NCI-H774 (cell line): ENCODE measurements at regions not wholly inside any gene's neighbourhood (a gene's known extent, or its start where the extent isn't known, plus 50 kb on each side); places are given as distances from the start of the nearest gene placed in this dataset.
A peak's percentile ranks its signal among the peaks of the same experiment; 100 is the strongest.
"Not testable (repeated sequence)": the region's sequence is repeated elsewhere in the genome, so short reads cannot be mapped to it uniquely, and the experiment has no call there.

Source experiments
- DNase-seq: peaks from one replicate; lab custom pipeline; 2025; lab: John Stamatoyannopoulos, UW

GRCh38 chr18:22700920-22701319, 232.2 kb upstream of the RBBP8 start:
- DNase-seq: no peak

DNA sequence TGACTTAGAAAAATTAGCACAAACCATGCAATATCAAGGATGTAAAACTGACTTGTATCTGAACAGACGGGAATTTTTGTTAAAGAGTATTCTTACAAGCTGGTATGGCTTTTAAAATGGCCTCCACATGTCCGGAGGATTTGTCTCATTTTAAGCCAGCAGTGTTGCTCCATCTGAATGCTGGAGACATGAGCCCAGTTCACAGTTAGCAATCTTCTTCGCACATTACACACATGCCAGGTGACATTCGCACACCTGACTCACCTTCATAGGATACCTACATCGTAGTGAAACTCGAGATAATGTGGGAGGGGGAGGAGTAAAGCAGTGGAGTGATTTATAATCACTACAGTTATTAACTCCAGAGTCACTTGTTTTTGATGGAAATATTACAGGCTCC, 231.8 kb upstream of the RBBP8 start:
- no peak for DNase-seq

- DNase-seq: no peak
Observed at GRCh38 chr18:22701795-22702194, 231.3 kb upstream of the RBBP8 start.

- no peak for DNase-seq
Observed at GRCh38 chr18:22702806-22703205, 230.3 kb upstream of the RBBP8 start.

- peak; percentile 28 for DNase-seq
Observed at GRCh38 chr18:22703883-22704585, 229.1 kb upstream of the RBBP8 start.

GRCh38 chr18:22704586-22704918, 228.6 kb upstream of the RBBP8 start:
- no peak for DNase-seq

GRCh38 chr18:22705328-22705727, 227.8 kb upstream of the RBBP8 start:
- DNase-seq: no peak

- DNase-seq: not testable (repeated sequence)
Observed at GRCh38 chr18:22706025-22706424, 227.1 kb upstream of the RBBP8 start.

DNA sequence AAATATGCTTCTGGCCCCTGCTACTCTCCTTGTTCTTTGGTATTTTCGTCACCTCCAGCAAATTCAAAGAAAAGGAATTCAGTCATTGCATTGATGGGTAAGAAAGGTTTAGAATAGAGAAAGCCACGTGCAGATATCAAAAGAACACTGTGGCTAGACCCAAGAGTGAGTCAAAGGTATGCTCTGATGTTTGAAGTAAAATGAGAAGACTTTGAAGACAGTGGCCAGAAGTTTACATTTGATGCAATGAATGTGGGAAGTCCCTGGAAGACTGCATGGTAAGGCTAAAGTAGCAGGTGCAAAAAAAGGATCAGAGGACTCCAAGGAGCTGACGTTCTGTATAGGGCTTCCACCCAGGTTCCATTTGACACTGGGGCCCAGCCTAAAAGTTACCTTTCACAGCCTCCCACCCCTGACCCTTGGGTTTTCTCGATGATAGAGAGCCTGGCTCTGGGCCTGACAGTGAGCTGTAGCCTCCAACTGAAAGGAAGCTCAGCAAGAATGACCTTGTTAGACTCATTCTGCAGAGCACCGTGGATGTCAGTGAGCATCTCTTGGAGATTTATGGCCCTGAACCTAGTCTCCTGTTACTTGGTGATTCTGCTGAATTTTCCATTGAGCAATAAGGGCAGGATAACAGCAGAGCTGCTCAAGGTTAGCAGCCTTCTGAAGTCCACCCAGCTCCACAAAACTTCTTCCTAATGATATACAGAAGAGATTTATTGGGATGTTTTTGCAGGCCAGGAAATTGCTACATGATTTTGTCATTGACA, 223.7 kb upstream of the RBBP8 start:
- DNase-seq: no peak

DNA sequence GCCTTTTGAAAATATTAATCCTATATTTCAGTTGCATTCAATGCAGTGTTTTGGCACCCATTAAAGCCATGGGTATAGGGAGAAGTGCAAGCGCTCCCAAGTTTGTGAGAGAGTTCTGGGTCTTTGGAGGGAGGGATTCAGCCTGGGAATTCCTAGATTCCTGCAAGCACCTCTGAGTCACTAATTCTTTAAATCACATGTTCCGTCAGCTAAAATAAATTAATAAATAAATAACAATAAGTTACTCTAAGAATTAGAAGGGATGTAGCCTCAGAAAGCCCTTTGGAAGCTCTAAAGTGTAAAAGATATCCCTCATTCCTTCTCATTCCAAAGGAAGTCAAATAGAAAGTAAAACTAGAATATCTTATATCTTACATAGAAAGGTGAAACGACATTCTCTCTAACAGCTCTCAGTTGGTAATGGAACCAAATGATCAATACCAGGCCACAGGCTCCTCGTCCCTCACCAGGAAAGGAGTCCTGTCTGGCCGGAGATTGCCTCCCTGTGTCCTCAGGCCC, 222.4 kb upstream of the RBBP8 start:
- no peak for DNase-seq

DNA sequence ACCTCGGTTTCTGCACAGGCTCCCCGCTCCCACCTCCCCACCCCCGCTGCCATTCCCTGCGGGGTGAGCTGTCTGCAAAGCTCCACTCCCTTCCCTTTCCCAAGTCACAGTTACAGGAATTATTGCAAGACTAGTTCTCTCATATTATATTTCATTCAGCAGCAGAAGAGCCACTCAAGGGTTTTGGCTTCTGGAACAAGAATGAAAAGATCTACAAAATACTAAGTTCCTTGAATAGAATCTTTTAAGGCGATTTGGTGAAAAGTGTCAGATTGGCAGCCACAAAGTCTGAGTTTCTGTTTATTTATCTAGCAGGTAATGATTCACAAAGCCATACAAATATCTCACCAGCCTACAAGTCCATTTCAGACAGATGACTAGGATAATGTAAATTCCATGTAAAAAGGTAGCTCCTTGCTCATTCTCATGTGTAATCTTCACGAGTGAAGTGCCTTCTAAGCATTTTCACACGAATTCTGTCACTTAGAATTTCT, 221.9 kb upstream of the RBBP8 start:
- no peak for DNase-seq

- DNase-seq: no peak
Observed at GRCh38 chr18:22713511-22713910, 219.6 kb upstream of the RBBP8 start.

GRCh38 chr18:22717536-22717935, 215.6 kb upstream of the RBBP8 start:
- DNase-seq: not testable (repeated sequence)

GRCh38 chr18:22723221-22723620, 209.9 kb upstream of the RBBP8 start:
- no peak for DNase-seq

DNA sequence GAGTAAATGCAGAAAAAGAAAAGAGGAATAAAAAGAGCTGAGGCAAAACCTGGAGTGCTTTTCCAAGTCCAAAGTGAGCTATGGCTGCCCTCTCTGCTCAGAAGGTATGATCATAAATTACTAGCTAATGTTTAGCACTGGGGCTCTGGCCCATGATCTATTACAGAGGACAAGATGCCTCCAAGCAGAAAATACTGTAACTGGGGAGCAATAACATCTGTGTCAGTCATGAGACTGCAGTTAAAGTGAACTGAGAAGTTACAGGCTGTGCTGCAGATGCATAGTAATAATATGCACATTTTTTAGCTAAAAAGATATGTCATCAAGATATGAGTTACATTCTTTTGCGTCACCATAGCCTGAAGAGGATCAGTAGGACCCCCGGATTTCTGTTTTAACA, 209.4 kb upstream of the RBBP8 start:
- DNase-seq: no peak

DNA sequence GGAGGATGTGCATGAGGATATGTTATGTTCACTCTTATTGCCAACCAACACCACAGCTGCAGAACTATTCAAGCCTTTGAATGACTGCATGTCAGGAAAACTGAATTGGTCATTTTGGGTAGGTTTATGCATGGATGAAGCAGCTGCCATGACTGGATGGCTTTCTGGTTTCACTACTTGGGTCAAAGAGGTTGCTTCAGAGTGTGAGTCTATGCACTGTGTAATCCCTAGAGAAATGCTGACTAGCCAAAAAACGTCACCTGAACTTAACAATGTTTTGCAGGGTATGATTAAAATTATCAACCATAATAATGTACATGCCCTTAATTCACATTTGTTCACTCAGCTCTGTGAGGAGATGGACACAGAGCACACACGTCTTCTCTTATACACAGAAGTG, 206.7 kb upstream of the RBBP8 start:
- DNase-seq: no peak

- DNase-seq: no peak
Observed at GRCh38 chr18:22728016-22728415, 205.1 kb upstream of the RBBP8 start.

DNA sequence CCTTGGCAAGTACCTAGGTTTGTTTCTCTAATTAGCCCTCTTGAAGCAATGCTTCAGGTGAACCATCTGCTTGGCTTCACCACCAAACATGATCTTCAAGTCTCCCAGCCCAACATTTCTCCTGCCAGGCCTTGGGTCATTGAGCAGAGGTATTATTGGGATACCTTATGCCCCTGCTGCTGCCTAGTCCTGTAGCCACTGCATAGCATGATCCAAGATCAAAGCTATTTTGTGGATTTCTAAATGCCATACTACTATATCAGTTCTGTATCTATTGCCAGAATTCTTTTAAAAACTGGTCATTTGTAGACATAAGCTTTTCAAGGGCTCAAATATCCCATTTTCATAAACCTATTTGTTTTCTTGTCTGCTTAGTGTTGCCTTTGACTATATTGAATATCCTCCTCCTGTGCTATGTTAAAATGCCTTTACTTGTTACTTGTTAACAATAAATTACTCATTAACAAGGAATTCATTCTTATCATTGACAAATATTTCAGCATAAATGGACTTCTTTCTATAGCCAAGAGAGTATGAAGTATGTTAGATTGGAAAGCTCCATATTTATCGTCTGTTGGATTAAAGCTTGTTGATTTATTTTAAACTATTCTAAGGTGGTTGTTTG, 204.5 kb upstream of the RBBP8 start:
- DNase-seq: no peak

GRCh38 chr18:22731398-22731797, 201.7 kb upstream of the RBBP8 start:
- no peak for DNase-seq

- no peak for DNase-seq
Observed at GRCh38 chr18:22734105-22734661, 198.9 kb upstream of the RBBP8 start.

DNA sequence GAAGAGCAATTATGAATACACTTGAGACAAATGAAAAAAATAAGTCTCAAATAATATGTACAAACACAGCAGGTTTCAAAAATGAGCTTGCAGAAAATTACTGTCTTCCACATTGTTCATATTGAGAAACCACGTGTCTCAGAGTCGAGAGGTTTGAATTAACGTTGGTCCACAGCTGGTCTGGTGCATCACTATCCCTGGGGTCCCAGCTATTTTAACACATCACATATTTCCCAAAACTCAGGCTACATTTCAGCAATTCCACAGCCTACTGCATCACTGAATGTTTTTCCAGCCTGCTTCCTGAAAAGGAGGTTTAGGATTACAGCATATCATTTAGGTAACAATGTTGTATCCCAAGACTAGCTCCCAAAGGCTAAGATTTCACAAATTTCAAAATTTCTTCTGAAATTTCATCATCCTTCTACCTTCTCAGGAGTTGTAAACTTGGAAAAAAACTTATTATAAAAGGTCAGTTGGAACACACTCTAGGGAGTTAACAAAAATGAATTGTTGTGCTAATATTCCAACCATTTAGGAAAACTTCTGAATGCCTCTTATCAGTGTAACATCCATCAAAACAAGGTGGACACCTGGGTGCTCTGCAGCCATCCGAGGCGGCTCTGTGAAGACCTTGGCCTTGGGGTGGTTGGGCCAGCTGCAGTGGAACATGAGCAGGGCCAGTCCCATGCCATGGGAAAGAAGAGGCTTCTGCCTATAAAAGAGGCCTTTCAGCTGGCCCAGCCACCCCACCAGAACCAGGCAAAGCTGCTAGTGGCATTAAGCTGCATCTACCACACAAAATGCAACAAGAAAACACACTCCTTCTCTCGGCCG, 198.1 kb upstream of the RBBP8 start:
- no peak for DNase-seq

GRCh38 chr18:22737054-22737453, 196.1 kb upstream of the RBBP8 start:
- DNase-seq: no peak
